HK-2 (cell line): ENCODE measurements at regions not wholly inside any gene's neighbourhood (a gene's known extent, or its start where the extent isn't known, plus 50 kb on each side); places are given as distances from the start of the nearest gene placed in this dataset.

Source experiments
- DNase-seq: peaks from one replicate; pipeline ENCODE4 v3.0.0-alpha.2; 2018; ENCODE audit not compliant: unreplicated experiment

- no peak for DNase-seq
Observed at GRCh38 chr1:43008115-43009060, 49.7 kb upstream of the SLC2A1 start.
